ENCODE measurements at regions not wholly inside any gene's neighbourhood (a gene's known extent, or its start where the extent isn't known, plus 50 kb on each side); places are given as distances from the start of the nearest gene placed in this dataset.

DNA sequence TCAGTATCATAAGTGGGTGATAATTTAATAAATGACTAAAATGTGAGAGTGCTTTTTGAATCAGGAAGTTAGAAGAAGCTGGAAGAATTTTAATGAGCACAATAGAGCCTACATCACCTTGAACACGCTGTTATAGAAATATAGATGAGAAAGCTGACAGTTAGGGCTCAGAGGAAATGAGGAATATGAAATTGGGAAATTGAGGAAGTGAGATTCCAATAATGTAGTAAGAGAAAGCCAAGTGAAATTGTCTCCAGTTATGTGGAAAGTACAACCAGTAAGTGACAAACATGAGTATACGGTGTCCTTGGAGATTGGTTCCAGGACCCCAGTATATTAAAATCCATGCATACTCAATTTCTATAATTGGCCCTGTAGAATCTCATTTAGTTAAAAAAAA lies 235.9 kb upstream of the FAM174A start:
- TF ChIP-seq POLR2AphosphoS5 (IDR thresholded peaks at IDR 0.05; ENCODE audit: low read depth, low read length) (no peak), POLR2A (IDR thresholded peaks at IDR 0.05; ENCODE audit: low read depth, low read length) (no peak), TAF1 (IDR thresholded peaks at IDR 0.05; ENCODE audit: borderline replicate concordance, low read depth, low read length) (no peak)
